Naive B cell (primary cell): ENCODE measurements at regions not wholly inside any gene's neighbourhood (a gene's known extent, or its start where the extent isn't known, plus 50 kb on each side); places are given as distances from the start of the nearest gene placed in this dataset.
"Not testable (repeated sequence)": the region's sequence is repeated elsewhere in the genome, so short reads cannot be mapped to it uniquely, and the experiment has no call there.

Experiments
- ATAC-seq, 2 donors: fragments of 150-1000 bp; cut with Tn5 transposase; 2 replicates each; pipeline ENCODE4 v1.10.0; 2021; ENCODE audit warnings: low read depth in 2 of 2, mild to moderate bottlenecking in 2 of 2, moderate library complexity in 2 of 2
- DNase-seq: peaks from one replicate; pipeline ENCODE4 v3.0.0; 2022
- H3K27ac Mint-ChIP-seq, 6 donors: one replicate each; pipeline ENCODE4 v1.8.0; 2020 to 2022; ENCODE audit warnings: mild to moderate bottlenecking in 6 of 6, mixed read lengths in 6 of 6, moderate library complexity in 5 of 6, inconsistent platforms in 2 of 6
- H3K27me3 Mint-ChIP-seq, 3 donors: one replicate each; pipeline ENCODE4 v1.8.0; 2021 to 2022; ENCODE audit warnings: mixed read lengths in 3 of 3, mild to moderate bottlenecking in 1 of 3
- H3K36me3 Mint-ChIP-seq, 2 donors: one replicate each; pipeline ENCODE4 v1.8.0; 2020 to 2022; ENCODE audit warnings: mixed read lengths in 2 of 2, inconsistent platforms in 1 of 2, mild to moderate bottlenecking in 1 of 2
- H3K4me1 Mint-ChIP-seq, 3 donors: one replicate each; pipeline ENCODE4 v1.8.0; 2020 to 2022; ENCODE audit warnings: mixed read lengths in 3 of 3, inconsistent platforms in 1 of 3, mild to moderate bottlenecking in 1 of 3, moderate library complexity in 1 of 3
- H3K4me3 Mint-ChIP-seq, 8 donors: one replicate each; pipeline ENCODE4 v1.8.0; 2020 to 2022; ENCODE audit warnings: mild to moderate bottlenecking in 8 of 8, mixed read lengths in 8 of 8, moderate library complexity in 8 of 8, inconsistent platforms in 2 of 8
- H3K9me3 Mint-ChIP-seq, 7 donors: one replicate each; pipeline ENCODE4 v1.8.0; 2020 to 2022; ENCODE audit warnings: mixed read lengths in 7 of 7, mild to moderate bottlenecking in 5 of 7, inconsistent platforms in 2 of 7, moderate library complexity in 1 of 7

GRCh38 chr1:234768569-234769283, 158.7 kb upstream of the IRF2BP2 start:
- no peak for ATAC-seq
- Mint-ChIP-seq H3K4me3 (peak overlapping the region in 2 of 8 donors; percentile 45 to 69), H3K36me3 (peaks cover 0 to 7% of the 10 kb centered on the region in 2 donors), H3K27me3 (no peaks in the 10 kb centered on the region), H3K9me3 (no peaks in the 10 kb centered on the region), H3K27ac (peak overlapping the region in 5 of 6 donors; percentile 41 to 77 (median 66)), H3K4me1 (peaks cover 34 to 57% (median 46%) of the 10 kb centered on the region in 3 donors)
- DNase-seq = no peak

- peak; percentile 31 for DNase-seq
- peak overlapping the region in 2 of 8 donors; percentile 45 to 69 for H3K4me3 Mint-ChIP-seq
- peaks cover 34 to 57% (median 46%) of the 10 kb centered on the region in 3 donors for H3K4me1 Mint-ChIP-seq
- peaks cover 0 to 6% of the 10 kb centered on the region in 2 donors for H3K36me3 Mint-ChIP-seq
- H3K27me3 Mint-ChIP-seq = no peaks in the 10 kb centered on the region
- no peaks in the 10 kb centered on the region for H3K9me3 Mint-ChIP-seq
- peak; percentile 50 to 60 for ATAC-seq
- peak overlapping the region; percentile 41 to 79 (median 68) for H3K27ac Mint-ChIP-seq
Measured at GRCh38 chr1:234768171-234768568, 158.2 kb upstream of the IRF2BP2 start.

- Mint-ChIP-seq H3K27ac (peak overlapping the region in 1 of 6 donors; percentile 10), H3K4me3 (no peak overlapping the region), H3K27me3 (no peaks in the 10 kb centered on the region), H3K9me3 (no peaks in the 10 kb centered on the region), H3K36me3 (no peaks in the 10 kb centered on the region), H3K4me1 (peaks cover 17 to 32% (median 25%) of the 10 kb centered on the region in 3 donors)
- DNase-seq (no peak), ATAC-seq (no peak)
Measured at GRCh38 chr1:234765672-234766071, 155.7 kb upstream of the IRF2BP2 start.

GRCh38 chr1:234765181-234765580, 155.2 kb upstream of the IRF2BP2 start:
- no peak for DNase-seq
- no peaks in the 10 kb centered on the region for H3K27me3 Mint-ChIP-seq
- H3K4me3 Mint-ChIP-seq = no peak overlapping the region
- no peak for ATAC-seq
- H3K4me1 Mint-ChIP-seq = peaks cover 19 to 28% (median 27%) of the 10 kb centered on the region in 3 donors
- no peaks in the 10 kb centered on the region for H3K36me3 Mint-ChIP-seq
- no peaks in the 10 kb centered on the region for H3K9me3 Mint-ChIP-seq
- peak overlapping the region in 2 of 6 donors; percentile 29 to 49 for H3K27ac Mint-ChIP-seq

- no peak for DNase-seq
- Mint-ChIP-seq H3K4me1 (peaks cover 13 to 22% (median 19%) of the 10 kb centered on the region in 3 donors), H3K27ac (peak overlapping the region in 1 of 6 donors; percentile 67), H3K4me3 (no peak overlapping the region), H3K27me3 (no peaks in the 10 kb centered on the region), H3K36me3 (no peaks in the 10 kb centered on the region), H3K9me3 (no peaks in the 10 kb centered on the region)
- no peak for ATAC-seq
Measured at GRCh38 chr1:234763910-234764309, 153.9 kb upstream of the IRF2BP2 start.

GRCh38 chr1:234763367-234763766, 153.4 kb upstream of the IRF2BP2 start:
- peaks cover 8 to 17% (median 14%) of the 10 kb centered on the region in 3 donors for H3K4me1 Mint-ChIP-seq
- H3K27ac Mint-ChIP-seq = no peak overlapping the region
- H3K36me3 Mint-ChIP-seq = no peaks in the 10 kb centered on the region
- no peaks in the 10 kb centered on the region for H3K9me3 Mint-ChIP-seq
- H3K27me3 Mint-ChIP-seq = no peaks in the 10 kb centered on the region
- ATAC-seq (no peak), DNase-seq (no peak)
- H3K4me3 Mint-ChIP-seq = no peak overlapping the region

GRCh38 chr1:234762127-234762526, 152.1 kb upstream of the IRF2BP2 start:
- H3K4me1 Mint-ChIP-seq, H3K9me3 Mint-ChIP-seq, H3K27ac Mint-ChIP-seq, DNase-seq, H3K36me3 Mint-ChIP-seq, ATAC-seq, H3K4me3 Mint-ChIP-seq, H3K27me3 Mint-ChIP-seq: not testable (repeated sequence)

GRCh38 chr1:234760303-234760723, 150.3 kb upstream of the IRF2BP2 start:
- H3K36me3 Mint-ChIP-seq = no peaks in the 10 kb centered on the region
- H3K4me3 Mint-ChIP-seq = no peak overlapping the region
- H3K27me3 Mint-ChIP-seq = peaks cover 0 to 10% (median 0%) of the 10 kb centered on the region in 3 donors
- DNase-seq = no peak
- peaks cover 5 to 7% (median 6%) of the 10 kb centered on the region in 3 donors for H3K4me1 Mint-ChIP-seq
- H3K9me3 Mint-ChIP-seq = no peaks in the 10 kb centered on the region
- no peak for ATAC-seq
- H3K27ac Mint-ChIP-seq = no peak overlapping the region

GRCh38 chr1:234759888-234760287, 149.9 kb upstream of the IRF2BP2 start:
- Mint-ChIP-seq H3K27me3 (peaks cover 0 to 10% (median 0%) of the 10 kb centered on the region in 3 donors), H3K4me3 (no peak overlapping the region), H3K9me3 (no peaks in the 10 kb centered on the region), H3K4me1 (peaks cover 5 to 7% (median 6%) of the 10 kb centered on the region in 3 donors), H3K36me3 (no peaks in the 10 kb centered on the region), H3K27ac (no peak overlapping the region)
- ATAC-seq (no peak), DNase-seq (no peak)

- no peaks in the 10 kb centered on the region for H3K36me3 Mint-ChIP-seq
- no peak overlapping the region for H3K4me3 Mint-ChIP-seq
- DNase-seq (no peak), ATAC-seq (peak; percentile 53 to 61)
- peak overlapping the region in 2 of 6 donors; percentile 27 to 96 for H3K27ac Mint-ChIP-seq
- peaks cover 5 to 7% (median 6%) of the 10 kb centered on the region in 3 donors for H3K4me1 Mint-ChIP-seq
- H3K27me3 Mint-ChIP-seq = peaks cover 0 to 10% (median 0%) of the 10 kb centered on the region in 3 donors
- H3K9me3 Mint-ChIP-seq = no peaks in the 10 kb centered on the region
Measured at GRCh38 chr1:234758851-234759250, 148.9 kb upstream of the IRF2BP2 start.

GRCh38 chr1:234756857-234757256, 146.9 kb upstream of the IRF2BP2 start:
- H3K9me3 Mint-ChIP-seq = no peaks in the 10 kb centered on the region
- H3K4me3 Mint-ChIP-seq = no peak overlapping the region
- H3K36me3 Mint-ChIP-seq = no peaks in the 10 kb centered on the region
- ATAC-seq = no peak
- peaks cover 5 to 7% (median 6%) of the 10 kb centered on the region in 3 donors for H3K4me1 Mint-ChIP-seq
- H3K27ac Mint-ChIP-seq = peak overlapping the region in 1 of 6 donors; percentile 94
- no peak for DNase-seq
- H3K27me3 Mint-ChIP-seq = peaks cover 0 to 10% (median 0%) of the 10 kb centered on the region in 3 donors

GRCh38 chr1:234756066-234756774, 146.2 kb upstream of the IRF2BP2 start:
- ATAC-seq (no peak), DNase-seq (no peak)
- Mint-ChIP-seq H3K36me3 (no peaks in the 10 kb centered on the region), H3K4me1 (peaks cover 5 to 7% (median 6%) of the 10 kb centered on the region in 3 donors), H3K4me3 (no peak overlapping the region), H3K27ac (no peak overlapping the region), H3K27me3 (peaks cover 0 to 10% (median 0%) of the 10 kb centered on the region in 3 donors), H3K9me3 (no peaks in the 10 kb centered on the region)

GRCh38 chr1:234755449-234755863, 145.5 kb upstream of the IRF2BP2 start:
- DNase-seq = no peak
- ATAC-seq = no peak

More at GRCh38 chr1:234755449-234755863, 145.5 kb upstream of the IRF2BP2 start:
- peaks cover 0 to 10% (median 0%) of the 10 kb centered on the region in 3 donors for H3K27me3 Mint-ChIP-seq
- peaks cover 5 to 7% (median 6%) of the 10 kb centered on the region in 3 donors for H3K4me1 Mint-ChIP-seq
- H3K27ac Mint-ChIP-seq = no peak overlapping the region
- no peaks in the 10 kb centered on the region for H3K9me3 Mint-ChIP-seq
- no peaks in the 10 kb centered on the region for H3K36me3 Mint-ChIP-seq
- H3K4me3 Mint-ChIP-seq = no peak overlapping the region
